HL-60 (cell line): ENCODE measurements at regions not wholly inside any gene's neighbourhood (a gene's known extent, or its start where the extent isn't known, plus 50 kb on each side); places are given as distances from the start of the nearest gene placed in this dataset.

Experiments
- CTCF ChIP-seq: IDR thresholded peaks from one replicate; pipeline ENCODE4 v1.5.1; 2011; ENCODE audit warnings: low read length, control low read depth, inconsistent platforms; ENCODE audit not compliant: insufficient read depth
- GABPA ChIP-seq: IDR thresholded peaks from 2 replicates; pipeline ENCODE4 v1.6.1; 2012; ENCODE audit warnings: low read depth
- POLR2AphosphoS5 ChIP-seq: IDR thresholded peaks from 2 replicates; pipeline ENCODE4 v1.6.1; 2012; ENCODE audit warnings: low read depth
- REST ChIP-seq: IDR thresholded peaks from 2 replicates; pipeline ENCODE4 v1.6.1; 2012; ENCODE audit warnings: low read depth; ENCODE audit not compliant: insufficient replicate concordance
- SPI1 ChIP-seq: IDR thresholded peaks from 2 replicates; pipeline ENCODE4 v1.6.1; 2012; ENCODE audit warnings: low read depth, mild to moderate bottlenecking, borderline replicate concordance

- TF ChIP-seq POLR2AphosphoS5 (no peak), CTCF (no peak), REST (no peak), SPI1 (no peak), GABPA (no peak)
Observed at GRCh38 chr16:8330761-8331160, 259.6 kb downstream of the TMEM114 start.
